ENCODE measurements at regions not wholly inside any gene's neighbourhood (a gene's known extent, or its start where the extent isn't known, plus 50 kb on each side); places are given as distances from the start of the nearest gene placed in this dataset.

DNA sequence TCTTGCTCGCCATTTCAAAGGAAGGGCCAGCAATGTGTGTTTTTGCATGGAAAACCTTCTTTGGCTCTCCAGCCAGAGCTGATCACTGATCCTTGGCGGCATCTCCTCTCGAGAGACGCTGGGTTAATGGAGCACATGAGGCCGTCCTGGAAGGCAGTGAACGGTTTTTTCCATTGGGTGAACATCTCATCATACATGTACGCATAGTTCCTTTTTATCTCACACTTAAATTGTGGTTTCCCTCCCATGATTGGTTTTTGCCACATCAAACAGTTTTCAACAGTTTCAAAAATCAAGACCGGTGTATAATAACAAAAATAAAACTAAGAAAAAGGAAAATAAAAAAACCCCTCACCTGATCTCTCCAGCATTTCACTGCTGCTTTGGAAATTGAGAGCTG lies 276.4 kb downstream of the TCF7L2 start:
- TF ChIP-seq RAD21 (conservative IDR thresholded peaks at IDR 0.05): no peak
- TF ChIP-seq SMC3 (conservative IDR thresholded peaks at IDR 0.05; ENCODE audit: poor library complexity): no peak
- TF ChIP-seq, protein P1, sequence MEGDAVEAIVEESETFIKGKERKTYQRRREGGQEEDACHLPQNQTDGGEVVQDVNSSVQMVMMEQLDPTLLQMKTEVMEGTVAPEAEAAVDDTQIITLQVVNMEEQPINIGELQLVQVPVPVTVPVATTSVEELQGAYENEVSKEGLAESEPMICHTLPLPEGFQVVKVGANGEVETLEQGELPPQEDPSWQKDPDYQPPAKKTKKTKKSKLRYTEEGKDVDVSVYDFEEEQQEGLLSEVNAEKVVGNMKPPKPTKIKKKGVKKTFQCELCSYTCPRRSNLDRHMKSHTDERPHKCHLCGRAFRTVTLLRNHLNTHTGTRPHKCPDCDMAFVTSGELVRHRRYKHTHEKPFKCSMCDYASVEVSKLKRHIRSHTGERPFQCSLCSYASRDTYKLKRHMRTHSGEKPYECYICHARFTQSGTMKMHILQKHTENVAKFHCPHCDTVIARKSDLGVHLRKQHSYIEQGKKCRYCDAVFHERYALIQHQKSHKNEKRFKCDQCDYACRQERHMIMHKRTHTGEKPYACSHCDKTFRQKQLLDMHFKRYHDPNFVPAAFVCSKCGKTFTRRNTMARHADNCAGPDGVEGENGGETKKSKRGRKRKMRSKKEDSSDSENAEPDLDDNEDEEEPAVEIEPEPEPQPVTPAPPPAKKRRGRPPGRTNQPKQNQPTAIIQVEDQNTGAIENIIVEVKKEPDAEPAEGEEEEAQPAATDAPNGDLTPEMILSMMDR (IDR thresholded peaks at IDR 0.05; ENCODE audit: poor library complexity, severe bottlenecking): no peak
- no peak for TF ChIP-seq EP300 (conservative IDR thresholded peaks at IDR 0.05; ENCODE audit: poor library complexity, severe bottlenecking)
- no peaks in the 10 kb centered on the region for H3K36me3 ChIP-seq (ENCODE audit: insufficient read depth, low read length)
- H3K27me3 ChIP-seq (ENCODE audit: insufficient read depth, low read depth, low read length): no peaks in the 10 kb centered on the region
- no peaks in the 10 kb centered on the region for H3K9me3 ChIP-seq (ENCODE audit: low read length)
- no peaks in the 10 kb centered on the region for H3F3A ChIP-seq (ENCODE audit: insufficient read depth, low read length, poor library complexity, severe bottlenecking)
- H3K4me3 ChIP-seq (ENCODE audit: low read length): no peak overlapping the region
- H3K4me2 ChIP-seq (ENCODE audit: low read length): no peak overlapping the region
- no peaks in the 10 kb centered on the region for H3K9me2 ChIP-seq (ENCODE audit: insufficient read depth, low read length)
- H4K20me1 ChIP-seq (ENCODE audit: insufficient read depth): no peaks in the 10 kb centered on the region
- no peak overlapping the region for H2AFZ ChIP-seq (ENCODE audit: low read depth, low read length)
- H3K79me2 ChIP-seq (replicated peaks; ENCODE audit: insufficient read depth, low read length): no peaks in the 10 kb centered on the region
- H3K9ac ChIP-seq (ENCODE audit: low read length): no peak overlapping the region
- no peak overlapping the region for H3K27ac ChIP-seq (ENCODE audit: low read length)

DNA sequence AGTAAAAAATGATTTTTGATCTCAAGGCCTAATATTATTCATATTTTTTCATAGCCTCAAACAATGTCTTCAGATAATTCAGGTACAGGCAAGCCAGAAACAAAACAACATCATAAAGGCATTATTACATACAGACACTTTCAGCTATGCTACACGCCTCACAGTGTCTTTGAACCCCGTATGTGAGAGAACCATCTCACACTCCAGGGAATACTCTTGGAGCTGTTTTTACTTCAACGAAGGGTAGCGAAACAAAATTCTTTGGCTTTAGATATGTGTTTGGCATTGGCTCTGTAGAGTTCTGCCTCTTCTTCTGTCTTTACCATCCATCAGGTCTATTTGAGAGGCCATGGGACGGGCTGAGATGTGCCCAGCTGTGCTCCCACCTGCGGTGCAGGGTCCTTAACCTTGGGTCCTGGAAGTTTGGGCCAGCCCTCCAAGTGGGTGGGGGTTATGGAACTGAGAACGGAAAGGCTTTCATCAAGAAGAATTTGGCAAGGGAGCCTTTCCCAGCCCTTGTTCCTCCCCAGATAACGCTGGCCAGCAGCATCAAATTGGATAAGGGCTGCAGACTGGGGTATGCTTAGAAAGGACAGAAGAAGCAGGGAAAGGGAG lies 276.9 kb downstream of the TCF7L2 start:
- H3F3A ChIP-seq (ENCODE audit: insufficient read depth, low read length, poor library complexity, severe bottlenecking): no peaks in the 10 kb centered on the region
- H3K27me3 ChIP-seq (ENCODE audit: insufficient read depth, low read depth, low read length): no peaks in the 10 kb centered on the region
- H3K79me2 ChIP-seq (replicated peaks; ENCODE audit: insufficient read depth, low read length): no peaks in the 10 kb centered on the region
- no peaks in the 10 kb centered on the region for H3K9me3 ChIP-seq (ENCODE audit: low read length)
- H3K9ac ChIP-seq (ENCODE audit: low read length): no peak overlapping the region
- no peak overlapping the region for H3K4me3 ChIP-seq (ENCODE audit: low read length)
- no peak overlapping the region for H3K4me2 ChIP-seq (ENCODE audit: low read length)
- H2AFZ ChIP-seq (ENCODE audit: low read depth, low read length): no peak overlapping the region
- no peaks in the 10 kb centered on the region for H4K20me1 ChIP-seq (ENCODE audit: insufficient read depth)
- no peak overlapping the region for H3K27ac ChIP-seq (ENCODE audit: low read length)
- no peaks in the 10 kb centered on the region for H3K9me2 ChIP-seq (ENCODE audit: insufficient read depth, low read length)
- TF ChIP-seq MXI1 (conservative IDR thresholded peaks at IDR 0.05; ENCODE audit: poor library complexity, severe bottlenecking) (no peak), SMC3 (conservative IDR thresholded peaks at IDR 0.05; ENCODE audit: poor library complexity) (no peak), POLR2AphosphoS5 (IDR thresholded peaks at IDR 0.05) (no peak), RAD21 (conservative IDR thresholded peaks at IDR 0.05) (no peak), REST (IDR thresholded peaks at IDR 0.05; ENCODE audit: borderline replicate concordance) (no peak), TAF1 (IDR thresholded peaks at IDR 0.05; ENCODE audit: low read depth) (no peak), EP300 (conservative IDR thresholded peaks at IDR 0.05; ENCODE audit: poor library complexity, severe bottlenecking) (no peak), EZH2 (IDR thresholded peaks at IDR 0.05; ENCODE audit: borderline replicate concordance, insufficient read depth, low read length, poor library complexity, severe bottlenecking) (no peak)
- TF ChIP-seq, protein P1 (IDR thresholded peaks at IDR 0.05; ENCODE audit: poor library complexity, severe bottlenecking): no peak
- no peaks in the 10 kb centered on the region for H3K36me3 ChIP-seq (ENCODE audit: insufficient read depth, low read length)
